ENCODE measurements at regions not wholly inside any gene's neighbourhood (a gene's known extent, or its start where the extent isn't known, plus 50 kb on each side); places are given as distances from the start of the nearest gene placed in this dataset.

- no peak for TF ChIP-seq CTCF (IDR thresholded peaks at IDR 0.05)
- TF ChIP-seq POLR2AphosphoS5 (IDR thresholded peaks at IDR 0.05) = no peak
These were observed 73.1 kb upstream of the KCNA4 start for GRCh38 chr11:30089921-30090320.

All from gastroesophageal sphincter (tissue), 3 donors.